GM18498 (cell line): ENCODE measurements at regions not wholly inside any gene's neighbourhood (a gene's known extent, or its start where the extent isn't known, plus 50 kb on each side); places are given as distances from the start of the nearest gene placed in this dataset.
A peak's percentile ranks its signal among the peaks of the same experiment; 100 is the strongest.

Experiments used
- ATAC-seq: cut with Tn5 transposase; IDR thresholded peaks from one replicate; pipeline ENCODE4 v1.9.1; 2021; ENCODE audit warnings: mild to moderate bottlenecking, moderate library complexity; ENCODE audit not compliant: unreplicated experiment

GRCh38 chr3:186487819-186488218 lies 56.4 kb downstream of the CRYGS start:
- no peak for ATAC-seq

- ATAC-seq = no peak
Observed at GRCh38 chr3:186487037-186487436, 57.1 kb downstream of the CRYGS start.

- ATAC-seq = no peak
Observed at GRCh38 chr3:186483611-186484340, 60.4 kb downstream of the CRYGS start.

- no peak for ATAC-seq
Observed at GRCh38 chr3:186481526-186481925, 62.7 kb downstream of the CRYGS start.

GRCh38 chr3:186477876-186478275 lies 66.3 kb downstream of the CRYGS start:
- no peak for ATAC-seq

GRCh38 chr3:186477033-186477432 lies 67.1 kb downstream of the CRYGS start:
- ATAC-seq = no peak

GRCh38 chr3:186476541-186476940 lies 67.6 kb downstream of the CRYGS start:
- peak; percentile 44 for ATAC-seq

- peak; percentile 32 for ATAC-seq
Observed at GRCh38 chr3:186476044-186476468, 68.1 kb downstream of the CRYGS start.

GRCh38 chr3:186473166-186473565 lies 71.0 kb downstream of the CRYGS start:
- ATAC-seq = no peak

GRCh38 chr3:186472456-186473008 lies 71.6 kb downstream of the CRYGS start:
- no peak for ATAC-seq

- ATAC-seq = no peak
Observed at GRCh38 chr3:186471771-186472170, 72.4 kb downstream of the CRYGS start.

GRCh38 chr3:186469525-186469924 lies 74.7 kb downstream of the CRYGS start:
- no peak for ATAC-seq

- ATAC-seq = no peak
Observed at GRCh38 chr3:186467969-186468368, 76.2 kb downstream of the CRYGS start.

GRCh38 chr3:186466391-186466974 lies 77.7 kb downstream of the CRYGS start:
- ATAC-seq = no peak

GRCh38 chr3:186465508-186465907 lies 78.7 kb downstream of the CRYGS start:
- ATAC-seq = no peak

- no peak for ATAC-seq
Observed at GRCh38 chr3:186464424-186465093, 79.6 kb downstream of the CRYGS start.

GRCh38 chr3:186461141-186461540 lies 83.0 kb downstream of the CRYGS start:
- no peak for ATAC-seq

GRCh38 chr3:186459108-186459467 lies 85.1 kb downstream of the CRYGS start:
- ATAC-seq = no peak

GRCh38 chr3:186458306-186459107 lies 85.7 kb downstream of the CRYGS start:
- ATAC-seq = no peak

- no peak for ATAC-seq
Observed at GRCh38 chr3:186457236-186457635, 86.9 kb downstream of the CRYGS start.

- ATAC-seq = no peak
Observed at GRCh38 chr3:186456731-186457191, 87.4 kb downstream of the CRYGS start.
